Right lobe of liver (tissue), 4 donors: ENCODE measurements at regions not wholly inside any gene's neighbourhood (a gene's known extent, or its start where the extent isn't known, plus 50 kb on each side); places are given as distances from the start of the nearest gene placed in this dataset.

Experiments
- POLR2A ChIP-seq: fragments of 450-650 bp; IDR thresholded peaks from one replicate; pipeline ENCODE4 v1.6.1; 2017; ENCODE audit warnings: antibody characterized with exemption, mild to moderate bottlenecking
- TF ChIP-seq, protein P1 (sequence below), 4 donors: fragments of 200-600 bp in 3 of 4; fragments of 450-650 bp in 1 of 4; IDR thresholded peaks; one replicate each; pipeline versions ENCODE4 v1.5.1 to v1.8.0; 2016 to 2022; ENCODE audit warnings: antibody characterized with exemption in 4 of 4, mild to moderate bottlenecking in 2 of 4
- donor health status: DM: no; HTN: no; CAD: no.
- donor health status: DM: no; HTN: no; CAD: no.
- donor health status: DM: no; HTN: yes; CAD: no.

DNA sequence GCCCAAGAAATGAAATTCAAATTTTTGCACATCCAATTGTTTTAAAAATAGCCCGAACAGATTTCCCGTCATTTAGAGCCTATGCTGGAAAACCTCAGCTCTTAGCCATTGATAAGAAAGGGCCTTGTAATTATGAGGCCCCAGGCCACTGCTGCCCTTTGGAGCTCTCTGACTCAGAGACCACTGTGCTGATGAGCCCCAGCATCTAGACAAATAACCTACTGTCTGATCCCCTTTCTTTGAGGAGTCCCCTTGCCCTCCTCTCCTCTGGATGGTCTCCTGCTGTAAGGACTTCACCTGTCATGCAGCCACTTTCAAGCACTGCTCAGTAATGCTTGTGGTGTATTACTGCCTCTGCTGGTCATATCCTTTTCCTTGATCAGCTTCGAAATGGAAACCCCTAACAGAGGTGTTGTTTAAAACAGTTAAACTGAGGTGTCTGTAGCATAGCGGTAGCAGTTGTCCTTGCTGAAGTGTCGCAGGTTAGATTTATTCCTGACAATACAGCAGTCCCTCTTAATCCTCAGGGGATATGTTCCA is 159.9 kb upstream of the SRRM4 start:
- TF ChIP-seq POLR2A = no peak
- TF ChIP-seq, protein P1, sequence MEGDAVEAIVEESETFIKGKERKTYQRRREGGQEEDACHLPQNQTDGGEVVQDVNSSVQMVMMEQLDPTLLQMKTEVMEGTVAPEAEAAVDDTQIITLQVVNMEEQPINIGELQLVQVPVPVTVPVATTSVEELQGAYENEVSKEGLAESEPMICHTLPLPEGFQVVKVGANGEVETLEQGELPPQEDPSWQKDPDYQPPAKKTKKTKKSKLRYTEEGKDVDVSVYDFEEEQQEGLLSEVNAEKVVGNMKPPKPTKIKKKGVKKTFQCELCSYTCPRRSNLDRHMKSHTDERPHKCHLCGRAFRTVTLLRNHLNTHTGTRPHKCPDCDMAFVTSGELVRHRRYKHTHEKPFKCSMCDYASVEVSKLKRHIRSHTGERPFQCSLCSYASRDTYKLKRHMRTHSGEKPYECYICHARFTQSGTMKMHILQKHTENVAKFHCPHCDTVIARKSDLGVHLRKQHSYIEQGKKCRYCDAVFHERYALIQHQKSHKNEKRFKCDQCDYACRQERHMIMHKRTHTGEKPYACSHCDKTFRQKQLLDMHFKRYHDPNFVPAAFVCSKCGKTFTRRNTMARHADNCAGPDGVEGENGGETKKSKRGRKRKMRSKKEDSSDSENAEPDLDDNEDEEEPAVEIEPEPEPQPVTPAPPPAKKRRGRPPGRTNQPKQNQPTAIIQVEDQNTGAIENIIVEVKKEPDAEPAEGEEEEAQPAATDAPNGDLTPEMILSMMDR (IDR thresholded peaks at IDR 0.05) = no peak
